ENCODE measurements at regions not wholly inside any gene's neighbourhood (a gene's known extent, or its start where the extent isn't known, plus 50 kb on each side); places are given as distances from the start of the nearest gene placed in this dataset.

DNA sequence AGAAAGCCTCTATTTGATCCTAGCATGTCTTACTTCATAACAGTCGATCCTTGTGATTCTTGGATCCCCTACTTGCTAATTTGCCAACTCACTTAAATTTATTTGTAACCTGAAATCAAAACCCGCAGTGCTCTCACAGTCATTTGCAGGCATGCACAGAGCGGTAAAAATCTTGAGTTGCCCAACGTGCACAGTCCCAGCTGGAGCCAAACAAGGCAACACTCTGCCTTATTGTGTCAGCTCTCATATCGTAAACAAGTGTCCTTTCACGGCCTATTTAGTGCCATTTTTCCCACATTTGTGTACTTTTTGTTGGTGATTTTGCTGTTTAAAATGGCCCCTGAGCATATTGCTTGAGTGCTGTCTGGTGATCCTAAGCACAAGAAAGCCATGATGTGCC, 511.3 kb upstream of the WWC1 start:
- in situ Hi-C loops (cut with MboI; ENCODE audit: low sequenced_read_pairs) = no loop called here

DNA sequence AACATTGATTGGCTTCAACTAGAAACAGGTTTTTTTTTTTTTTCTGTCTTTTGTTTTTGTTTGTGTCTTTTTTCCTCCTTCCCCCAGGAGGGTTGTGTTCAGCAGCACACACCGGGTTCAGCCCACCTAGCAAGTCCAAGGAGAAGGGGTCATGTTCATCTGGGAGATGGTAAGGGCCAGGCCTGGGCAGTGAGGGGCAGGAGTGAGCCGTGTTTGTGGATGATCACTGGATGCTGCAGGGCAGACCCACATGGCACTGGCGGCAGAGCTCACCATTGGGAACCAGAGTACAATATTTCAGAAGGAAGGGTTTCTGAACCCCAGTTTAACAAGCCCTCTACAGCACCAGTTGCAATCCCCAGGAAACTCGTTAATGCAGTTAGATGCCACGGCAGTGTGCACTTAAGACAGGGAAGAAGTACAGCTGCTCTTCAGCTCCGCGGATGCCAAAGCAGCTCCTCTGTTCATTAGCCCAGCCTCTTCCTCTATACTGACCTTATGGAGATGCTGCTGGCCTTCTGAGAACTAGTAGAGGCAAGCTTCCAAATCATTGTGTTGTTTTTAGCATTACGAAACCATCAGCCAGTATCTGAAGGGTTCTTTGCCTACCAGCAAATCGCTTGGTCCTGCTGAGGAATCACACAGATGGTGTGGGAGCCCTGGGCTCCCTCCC, 508.2 kb upstream of the WWC1 start:
- in situ Hi-C loops (cut with MboI; ENCODE audit: low sequenced_read_pairs) = no loop called here

DNA sequence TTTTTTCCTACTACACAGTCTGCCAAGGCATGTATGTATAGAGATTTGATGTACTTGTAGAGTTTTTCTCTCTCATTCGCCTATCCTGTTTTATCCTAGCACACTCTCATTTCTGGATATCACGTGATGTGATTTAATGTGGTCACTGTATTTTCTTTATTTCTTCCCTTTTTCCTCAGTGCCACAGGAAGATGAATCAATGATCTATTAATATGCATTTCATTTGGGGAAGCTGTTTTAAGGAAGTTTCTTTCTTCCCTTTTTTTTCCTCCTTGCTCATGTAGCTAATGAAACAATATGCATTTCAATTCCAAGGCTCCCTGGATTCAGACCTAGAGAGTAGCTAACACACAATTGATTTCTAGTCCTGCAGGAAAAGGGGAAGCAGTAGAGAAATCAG, 506.3 kb upstream of the WWC1 start:
- in situ Hi-C loops (cut with MboI; ENCODE audit: low sequenced_read_pairs) = no loop called here

DNA sequence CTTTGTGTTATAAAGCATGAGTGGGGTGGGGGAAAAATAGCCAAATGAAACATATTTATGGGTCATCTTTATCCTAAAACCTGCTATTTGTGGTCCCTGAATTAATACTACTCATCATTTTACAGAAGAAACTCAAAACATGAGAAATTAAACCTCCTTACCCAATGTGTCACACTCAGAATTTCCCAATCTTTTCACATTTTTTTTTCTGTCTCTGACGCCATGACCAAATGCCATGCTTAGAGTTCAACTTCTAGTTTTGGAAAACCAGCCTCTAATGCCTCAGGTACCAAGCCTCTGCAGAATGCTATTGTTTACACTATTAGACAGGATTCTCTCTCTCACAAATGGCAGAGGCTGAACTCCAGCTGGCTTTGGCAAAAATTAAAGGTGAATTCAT, 505.5 kb upstream of the WWC1 start:
- in situ Hi-C loops (cut with MboI; ENCODE audit: low sequenced_read_pairs) = no loop called here

DNA sequence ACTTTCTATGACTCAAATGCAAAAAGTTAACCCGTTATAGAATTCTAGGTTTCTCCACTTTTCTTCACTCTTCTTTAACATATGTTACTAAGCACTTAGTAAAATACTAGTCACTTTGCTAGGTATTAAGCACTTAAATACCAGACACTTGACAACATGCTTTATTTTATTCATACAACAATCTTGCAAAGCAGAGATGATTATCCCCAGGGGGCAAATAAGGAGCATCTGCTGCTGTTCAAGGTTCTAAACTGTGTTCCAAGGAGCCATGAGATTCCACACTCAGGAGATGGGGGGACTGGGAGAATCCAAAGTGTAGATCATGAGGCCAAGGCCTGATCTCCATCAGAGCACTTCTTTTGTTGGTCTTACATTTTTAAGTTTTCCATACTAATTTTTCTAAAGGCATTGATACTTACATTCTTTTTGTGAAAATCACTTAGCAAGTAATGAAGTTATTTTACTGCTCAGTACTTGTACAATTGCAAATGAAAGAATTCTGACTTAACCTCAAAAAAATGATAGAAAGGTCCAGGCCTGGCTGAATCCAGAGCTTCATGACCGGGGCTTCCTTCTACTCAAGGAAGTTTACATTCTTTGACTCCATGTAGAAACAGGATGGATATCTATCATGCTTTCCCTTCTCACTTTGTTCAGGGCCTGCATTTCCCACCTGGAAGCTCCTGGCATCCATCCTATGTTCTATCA, 504.4 kb upstream of the WWC1 start:
- in situ Hi-C loops (cut with MboI; ENCODE audit: low sequenced_read_pairs) = no loop called here

DNA sequence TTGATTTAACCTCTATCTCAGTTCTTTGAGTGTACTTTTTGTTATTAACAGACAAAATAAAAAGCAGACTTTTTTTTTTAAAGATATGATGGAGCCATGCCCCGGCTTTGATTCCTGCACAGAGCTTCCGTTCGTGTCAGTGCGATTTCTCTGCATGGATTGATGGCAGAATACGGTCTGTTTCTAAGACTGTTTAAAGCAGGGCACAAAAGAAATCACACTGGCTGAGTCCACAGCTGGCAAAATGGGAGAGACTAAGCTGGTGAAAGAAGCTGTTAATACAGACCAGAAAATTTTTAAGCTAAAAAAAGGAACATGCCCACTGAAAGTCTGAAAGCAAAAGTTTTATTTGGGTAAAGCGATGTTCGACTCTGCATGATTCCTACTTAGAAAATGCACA, 501.4 kb upstream of the WWC1 start:
- in situ Hi-C loops (cut with MboI; ENCODE audit: low sequenced_read_pairs) = no loop called here

DNA sequence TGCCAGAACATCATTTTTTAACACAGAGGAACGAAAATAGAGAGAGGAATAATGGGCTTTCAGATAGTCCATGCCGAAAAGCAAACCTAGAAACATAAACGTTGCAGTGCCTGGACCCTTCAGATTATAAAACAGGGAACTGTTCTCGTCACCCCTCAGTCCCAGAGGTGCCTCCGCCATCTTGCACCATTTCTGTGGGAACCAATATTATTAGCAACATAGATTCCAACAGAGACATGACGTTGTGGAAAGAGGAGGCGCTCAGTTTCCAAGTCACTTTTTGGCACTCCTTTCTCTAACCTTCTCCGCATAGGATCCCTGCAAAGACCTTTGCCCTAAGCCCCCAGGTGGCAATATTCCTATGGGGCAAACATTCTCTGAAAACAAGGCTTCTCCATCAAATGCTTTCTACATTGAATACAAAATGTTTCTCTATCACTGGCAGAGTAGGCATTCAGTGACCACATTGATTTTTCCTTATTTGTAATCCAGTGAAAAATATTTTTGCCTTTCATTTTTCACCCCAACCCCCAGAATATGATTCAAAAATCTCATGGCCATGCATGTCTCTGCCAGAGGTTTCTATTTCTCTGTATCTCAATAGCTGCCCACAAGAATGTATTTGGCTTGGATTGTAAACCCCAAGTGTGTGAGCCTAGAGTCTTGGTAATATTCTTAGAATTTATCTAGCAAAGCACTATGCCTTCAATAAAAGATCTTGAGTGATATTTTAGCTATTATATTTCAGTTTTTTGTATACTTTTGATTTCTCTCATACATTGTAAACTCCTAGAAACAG, 500.8 kb upstream of the WWC1 start:
- in situ Hi-C loops (cut with MboI; ENCODE audit: low sequenced_read_pairs) = no loop called here

DNA sequence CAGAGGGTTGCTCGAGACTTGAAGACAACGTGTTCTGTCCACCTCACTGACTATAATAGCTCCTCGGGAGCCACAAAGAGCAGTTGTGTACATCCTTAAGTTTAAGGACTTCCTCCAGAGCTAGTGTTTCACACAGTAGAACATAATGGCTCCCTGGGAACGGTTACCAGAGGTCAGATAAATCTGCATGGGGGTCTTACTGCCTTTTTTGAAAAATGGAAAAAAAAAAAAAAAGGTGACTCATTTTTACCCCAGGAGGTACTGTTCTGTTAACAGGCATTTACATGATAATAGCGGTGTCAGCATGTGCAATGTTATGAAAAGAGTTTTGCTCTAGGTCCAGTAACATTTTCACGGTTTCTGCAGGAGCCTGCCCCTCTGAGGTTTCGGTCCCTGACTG, 498.9 kb upstream of the WWC1 start:
- in situ Hi-C loops (cut with MboI; ENCODE audit: low sequenced_read_pairs) = no loop called here

DNA sequence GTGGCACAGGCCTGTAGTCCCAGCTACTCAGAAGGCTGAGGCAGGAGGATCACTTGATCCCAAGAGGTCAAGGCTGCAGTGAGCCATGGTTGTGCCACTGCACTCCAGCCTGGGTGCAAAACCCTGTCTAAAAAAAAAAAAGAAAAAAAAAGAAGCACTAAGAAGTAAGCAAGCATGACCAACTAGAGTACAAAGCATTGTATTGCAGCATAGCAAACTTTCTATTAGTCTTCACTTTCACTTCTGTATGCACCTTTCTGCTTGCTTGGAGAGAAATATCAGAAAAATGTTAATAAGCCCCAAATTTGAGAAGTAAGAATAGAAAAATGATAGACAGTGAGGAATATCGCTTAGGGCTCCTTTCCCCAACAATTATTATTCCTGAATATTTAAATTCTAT, 497.7 kb upstream of the WWC1 start:
- in situ Hi-C loops (cut with MboI; ENCODE audit: low sequenced_read_pairs) = no loop called here

DNA sequence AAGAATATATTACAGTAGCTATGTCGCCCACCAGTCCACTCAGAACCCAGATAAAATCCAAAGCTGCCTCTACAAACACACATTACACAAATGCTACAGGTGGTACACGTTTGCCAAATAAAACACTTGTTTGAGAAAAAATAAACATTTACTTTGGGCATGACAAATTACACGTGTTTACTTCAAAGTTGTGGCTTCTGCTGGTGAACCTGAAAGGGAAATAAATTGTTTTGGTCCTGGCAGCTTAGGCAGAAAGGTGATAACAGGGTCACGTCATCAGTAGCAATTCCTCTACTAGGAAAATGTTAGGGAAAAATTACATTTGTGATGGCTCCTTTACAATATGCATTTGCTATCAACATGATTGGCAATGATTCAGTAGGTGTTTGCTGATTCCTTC, 497.3 kb upstream of the WWC1 start:
- in situ Hi-C loops (cut with MboI; ENCODE audit: low sequenced_read_pairs) = no loop called here

DNA sequence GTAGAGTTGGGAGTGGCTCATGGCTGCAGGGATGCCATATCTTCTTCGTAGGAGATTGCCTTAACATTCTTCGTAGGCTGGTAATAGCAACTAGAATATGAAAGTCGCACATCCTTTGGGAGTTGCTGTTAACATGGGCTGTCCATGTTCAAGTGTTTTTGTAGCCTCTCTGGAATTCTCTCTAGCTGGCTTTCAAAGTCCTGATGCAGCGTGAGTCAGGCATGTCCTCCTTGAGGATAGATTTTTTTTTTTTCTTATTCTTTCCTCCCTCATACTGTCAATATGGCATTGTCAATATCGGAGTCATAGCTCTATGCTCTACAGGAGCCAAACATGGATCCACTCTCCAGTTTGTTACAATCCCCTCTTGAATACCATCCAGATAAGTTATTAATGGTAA, 494.8 kb upstream of the WWC1 start:
- in situ Hi-C loops (cut with MboI; ENCODE audit: low sequenced_read_pairs) = no loop called here

DNA sequence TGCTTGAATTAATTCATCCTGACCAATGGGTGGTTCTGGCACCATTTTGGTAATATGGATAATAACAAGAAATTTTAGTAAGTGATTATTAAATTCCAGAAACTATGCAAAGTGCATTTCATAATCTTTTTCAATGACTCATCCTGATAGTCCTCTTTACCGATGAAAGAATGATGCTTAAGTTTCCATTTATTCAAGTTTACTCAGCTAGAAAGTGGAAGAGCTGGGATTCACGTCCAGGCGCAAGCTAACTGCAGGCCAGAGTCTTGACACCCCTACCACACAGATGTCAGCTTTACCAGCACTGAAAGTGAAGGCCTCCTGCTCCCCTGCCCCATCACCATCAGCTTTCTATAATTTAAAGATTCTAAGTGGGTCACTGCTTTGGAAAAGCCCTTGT, 493.5 kb upstream of the WWC1 start:
- in situ Hi-C loops (cut with MboI; ENCODE audit: low sequenced_read_pairs) = no loop called here

DNA sequence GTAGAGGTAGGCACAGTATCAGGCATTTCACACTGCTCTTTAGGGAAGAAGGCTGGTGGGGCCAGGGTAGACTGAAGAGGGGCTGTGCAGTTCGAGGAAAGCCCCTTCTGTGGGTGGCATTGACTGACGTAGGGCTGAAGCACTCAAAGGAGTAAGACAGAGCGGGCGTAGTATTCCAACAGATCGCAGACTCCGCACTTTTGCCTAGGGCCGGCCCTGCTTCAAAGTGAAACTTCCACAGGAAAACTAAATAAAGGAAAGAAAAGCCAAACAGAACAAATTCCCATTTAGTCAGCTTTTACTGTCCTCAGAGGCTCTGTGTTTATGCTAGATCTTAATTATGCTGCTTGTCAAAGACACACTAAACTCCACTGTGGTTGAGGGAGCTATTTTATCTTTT, 493.0 kb upstream of the WWC1 start:
- in situ Hi-C loops (cut with MboI; ENCODE audit: low sequenced_read_pairs) = no loop called here

DNA sequence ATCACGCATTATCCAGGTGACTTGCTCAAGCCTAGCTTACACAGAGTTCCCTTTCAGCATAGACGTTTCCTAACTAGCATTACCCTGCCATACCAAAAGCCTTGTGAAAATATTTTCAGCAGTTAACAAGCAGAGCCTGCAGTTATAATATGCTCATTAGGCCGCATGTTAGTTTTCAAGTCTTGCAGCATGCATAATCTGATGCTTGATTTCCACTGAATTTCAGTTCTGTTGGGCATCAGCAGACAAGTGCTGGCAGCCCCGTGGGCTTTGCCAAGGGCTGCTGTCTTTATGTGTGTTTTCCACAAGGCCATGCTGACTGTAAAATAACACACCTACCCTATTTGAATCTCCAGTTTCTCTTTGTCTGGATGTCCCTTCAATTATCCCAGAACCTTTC, 491.0 kb upstream of the WWC1 start:
- in situ Hi-C loops (cut with MboI; ENCODE audit: low sequenced_read_pairs) = no loop called here

DNA sequence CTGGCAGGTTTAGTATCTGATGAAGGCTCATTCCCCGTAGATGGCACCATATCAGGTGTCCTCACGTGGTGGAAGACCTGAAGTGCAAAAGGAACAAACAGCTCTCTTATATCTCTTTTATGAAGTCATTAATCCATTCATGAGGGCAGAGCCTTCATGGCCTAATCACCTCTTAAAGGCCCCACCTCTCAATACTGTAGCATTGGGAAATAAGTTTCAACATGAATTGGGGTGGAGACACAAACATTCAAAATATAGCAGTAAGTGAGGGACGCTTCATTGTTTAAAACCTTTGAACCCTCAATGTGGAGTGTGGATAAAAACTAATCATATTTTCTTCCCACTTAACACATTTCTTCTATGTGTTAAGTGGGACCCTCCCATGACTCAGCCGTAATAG, 489.4 kb upstream of the WWC1 start:
- in situ Hi-C loops (cut with MboI; ENCODE audit: low sequenced_read_pairs) = no loop called here

DNA sequence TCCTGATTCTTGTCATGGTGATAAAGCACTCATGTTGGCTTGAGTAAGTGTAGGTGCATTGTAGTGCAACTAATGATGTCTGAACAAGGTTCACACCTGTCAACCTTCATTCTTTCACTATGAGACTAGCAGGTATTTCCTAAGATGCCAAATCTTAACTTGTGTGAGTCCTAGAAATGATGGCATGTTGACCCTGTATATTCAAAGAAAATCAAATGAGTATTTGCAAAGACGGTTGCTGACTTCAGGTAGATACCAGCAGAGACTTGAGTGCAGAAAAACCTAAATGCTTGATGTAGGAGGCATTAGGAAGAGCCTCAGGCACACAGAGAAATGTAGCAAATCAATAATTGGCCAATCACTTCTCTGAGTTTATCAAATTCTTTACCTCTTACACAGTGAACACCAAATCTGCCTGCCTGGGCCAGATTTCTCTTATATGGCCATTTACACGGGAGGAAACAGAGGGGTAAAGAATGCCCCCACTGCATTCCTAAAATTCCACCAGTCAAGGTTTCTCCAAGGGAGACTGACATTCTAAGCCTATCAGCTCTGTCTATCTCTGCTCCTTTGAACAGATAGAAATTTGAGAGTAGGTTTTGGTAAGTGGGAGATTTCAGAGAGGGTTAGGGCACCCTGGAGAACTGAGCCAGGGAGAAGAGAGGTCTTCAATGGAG, 488.6 kb upstream of the WWC1 start:
- in situ Hi-C loops (cut with MboI; ENCODE audit: low sequenced_read_pairs) = no loop called here

DNA sequence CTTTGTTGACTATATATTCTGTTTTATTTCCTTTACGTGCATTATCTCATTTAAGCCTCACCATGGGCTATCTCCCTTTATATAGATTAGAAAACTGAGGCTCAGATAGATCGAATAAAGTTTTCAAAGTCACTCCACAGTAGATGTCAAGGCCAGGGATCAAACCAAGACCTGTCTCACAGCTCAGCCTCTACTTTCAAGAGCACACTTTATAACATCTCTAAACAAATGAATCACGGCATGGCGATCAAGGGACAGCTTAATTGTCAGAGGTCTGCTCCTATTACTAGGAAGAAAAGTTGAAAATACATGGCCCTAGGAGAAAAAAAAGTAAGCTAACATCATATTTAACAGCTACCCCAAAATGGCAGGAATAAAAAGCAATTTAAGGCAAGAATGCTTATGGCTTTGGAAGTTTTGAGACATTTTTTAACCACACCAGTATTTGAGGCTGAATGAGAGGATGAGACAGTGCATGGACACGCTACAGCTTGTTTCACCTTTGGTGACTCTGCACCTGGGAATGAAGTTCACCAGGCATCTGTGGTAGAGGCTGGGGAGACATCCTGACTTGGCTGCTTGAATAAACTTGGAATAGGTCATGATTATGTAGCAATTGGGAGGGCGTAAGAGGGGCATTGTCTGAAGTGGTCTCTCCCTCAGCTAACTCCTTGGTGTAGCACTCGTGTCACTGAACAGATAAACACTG, 486.8 kb upstream of the WWC1 start:
- in situ Hi-C loops (cut with MboI; ENCODE audit: low sequenced_read_pairs) = no loop called here

DNA sequence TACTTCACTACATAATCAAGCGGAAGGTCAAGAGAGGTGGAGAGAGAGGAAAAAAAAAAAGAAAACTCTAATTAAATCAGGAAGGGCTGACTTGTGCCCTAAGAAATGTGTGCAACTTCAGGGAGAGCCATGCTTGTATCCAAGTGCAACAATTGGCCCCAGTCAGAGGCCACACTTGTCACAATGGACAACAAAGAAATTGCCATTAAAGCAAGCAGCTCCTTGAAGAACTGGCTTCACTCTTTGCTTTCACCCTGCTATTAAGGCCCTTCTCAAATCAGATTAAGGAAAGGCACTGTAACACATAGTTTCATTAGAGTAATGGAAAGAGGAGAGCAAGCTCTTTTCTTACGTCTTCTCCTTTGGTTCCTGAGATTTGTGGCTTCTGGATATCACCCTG, 480.9 kb upstream of the WWC1 start:
- in situ Hi-C loops (cut with MboI; ENCODE audit: low sequenced_read_pairs) = no loop called here

DNA sequence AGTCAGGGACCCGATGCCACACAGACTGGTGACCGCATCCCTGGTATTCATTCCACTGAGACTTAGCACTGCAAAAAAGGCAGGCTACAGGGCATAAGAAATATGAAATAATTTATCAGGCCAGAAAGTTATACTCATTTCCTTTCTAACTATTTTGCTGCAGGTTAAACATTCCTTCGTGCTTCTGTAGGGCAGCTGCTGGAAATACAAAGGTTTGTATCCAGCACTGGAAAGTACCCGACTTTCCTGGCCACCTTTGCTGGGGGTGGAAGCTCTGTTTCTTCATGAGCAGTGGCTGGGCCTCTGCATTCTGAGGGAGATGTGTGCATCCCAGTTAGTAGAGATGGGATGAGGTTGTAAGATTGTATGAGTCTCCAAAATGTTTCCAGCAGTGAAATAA, 478.6 kb upstream of the WWC1 start:
- in situ Hi-C loops (cut with MboI; ENCODE audit: low sequenced_read_pairs) = no loop called here

DNA sequence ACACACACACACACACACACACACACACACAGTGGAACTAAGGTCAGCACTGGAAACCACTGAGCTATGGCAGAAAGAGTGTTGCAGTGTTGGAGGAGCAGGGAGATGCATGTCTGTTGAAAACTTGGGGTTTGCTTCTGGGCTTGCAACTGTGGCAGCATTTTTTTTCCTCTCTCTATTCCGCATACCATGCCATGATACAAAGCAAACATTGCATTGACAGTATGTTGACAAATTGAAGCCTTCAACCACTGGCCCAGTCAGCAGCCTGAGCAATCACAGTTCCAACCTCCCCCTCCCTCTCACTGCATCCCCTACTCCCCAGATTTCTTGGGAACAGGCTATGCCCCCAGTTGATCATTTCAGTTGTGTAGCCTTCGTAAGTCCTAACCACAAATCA, 478.1 kb upstream of the WWC1 start:
- in situ Hi-C loops (cut with MboI; ENCODE audit: low sequenced_read_pairs) = no loop called here

DNA sequence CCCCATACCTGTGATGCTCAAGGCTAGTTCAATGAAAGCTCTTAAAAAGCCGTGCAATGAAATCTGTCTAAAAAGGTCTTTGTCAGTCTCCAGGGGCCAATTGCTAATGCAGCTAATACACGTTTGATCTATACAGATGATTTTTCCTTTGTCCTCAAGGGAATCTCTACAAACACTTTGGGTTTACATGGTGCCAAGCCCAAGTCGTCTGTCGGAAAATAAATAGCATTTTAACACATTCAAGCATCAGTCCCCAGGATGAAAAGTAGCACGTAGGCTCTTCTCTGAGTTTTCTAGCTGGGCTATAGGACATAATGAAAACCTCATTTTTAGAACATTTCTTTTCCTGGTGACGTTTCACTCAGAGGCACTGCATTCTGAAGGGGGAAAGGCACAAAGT, 477.4 kb upstream of the WWC1 start:
- in situ Hi-C loops (cut with MboI; ENCODE audit: low sequenced_read_pairs) = no loop called here

Measured in HL-60/S4 (cell line).